Memory B cell (primary cell): ENCODE measurements at regions not wholly inside any gene's neighbourhood (a gene's known extent, or its start where the extent isn't known, plus 50 kb on each side); places are given as distances from the start of the nearest gene placed in this dataset.
"Not testable (repeated sequence)": the region's sequence is repeated elsewhere in the genome, so short reads cannot be mapped to it uniquely, and the experiment has no call there.

Source experiments
- ATAC-seq: fragments of 150-1000 bp; cut with Tn5 transposase; 2 replicates; pipeline ENCODE4 v1.10.0; 2021; ENCODE audit warnings: low read depth, mild to moderate bottlenecking, moderate library complexity
- DNase-seq, 2 donors: peaks; one replicate each; pipeline ENCODE4 v3.0.0; 2022; ENCODE audit warnings: low spot score in 2 of 2
- H3K27ac Mint-ChIP-seq: one replicate; pipeline ENCODE4 v1.8.0; 2022; ENCODE audit warnings: mild to moderate bottlenecking, moderate library complexity, mixed read lengths
- H3K27me3 Mint-ChIP-seq: one replicate; pipeline ENCODE4 v1.8.0; 2022; ENCODE audit warnings: mixed read lengths
- H3K36me3 Mint-ChIP-seq: one replicate; pipeline ENCODE4 v1.8.0; 2022; ENCODE audit warnings: mild to moderate bottlenecking, mixed read lengths
- H3K4me1 Mint-ChIP-seq: one replicate; pipeline ENCODE4 v1.8.0; 2022; ENCODE audit warnings: mixed read lengths
- H3K4me3 Mint-ChIP-seq: one replicate; pipeline ENCODE4 v1.8.0; 2022; ENCODE audit warnings: mild to moderate bottlenecking, moderate library complexity, mixed read lengths
- H3K9me3 Mint-ChIP-seq: one replicate; pipeline ENCODE4 v1.8.0; 2022; ENCODE audit warnings: mixed read lengths

- Mint-ChIP-seq H3K27ac (peak overlapping the region; percentile 98), H3K27me3 (no peaks in the 10 kb centered on the region), H3K4me3 (peak overlapping the region; percentile 5), H3K4me1 (peaks cover 29% of the 10 kb centered on the region), H3K36me3 (peaks cover 2% of the 10 kb centered on the region), H3K9me3 (no peaks in the 10 kb centered on the region)
- no peak for ATAC-seq
- no peak for DNase-seq
These were observed 162.7 kb upstream of the KLF8 start for GRCh38 chrX:56069299-56069931.

GRCh38 chrX:56089376-56089775 lies 142.8 kb upstream of the KLF8 start:
- DNase-seq (no peak), ATAC-seq (peak; percentile 26)
- Mint-ChIP-seq H3K27me3 (no peaks in the 10 kb centered on the region), H3K4me3 (no peak overlapping the region), H3K9me3 (no peaks in the 10 kb centered on the region), H3K4me1 (peaks cover 7% of the 10 kb centered on the region), H3K36me3 (peaks cover 5% of the 10 kb centered on the region), H3K27ac (no peak overlapping the region)

GRCh38 chrX:56099271-56099670 lies 132.9 kb upstream of the KLF8 start:
- DNase-seq (no peak), ATAC-seq (no peak)
- H3K36me3 Mint-ChIP-seq: no peaks in the 10 kb centered on the region
- H3K27me3 Mint-ChIP-seq: no peaks in the 10 kb centered on the region
- peak overlapping the region; percentile 63 for H3K27ac Mint-ChIP-seq
- no peak overlapping the region for H3K4me3 Mint-ChIP-seq
- no peaks in the 10 kb centered on the region for H3K9me3 Mint-ChIP-seq
- peaks cover 5% of the 10 kb centered on the region for H3K4me1 Mint-ChIP-seq

- DNase-seq (no peak), ATAC-seq (no peak)
These were observed 124.8 kb upstream of the KLF8 start for GRCh38 chrX:56107320-56107719.

GRCh38 chrX:56113785-56114436 lies 118.2 kb upstream of the KLF8 start:
- Mint-ChIP-seq H3K9me3 (no peaks in the 10 kb centered on the region), H3K36me3 (peaks cover 6% of the 10 kb centered on the region)

More at GRCh38 chrX:56107320-56107719, 124.8 kb upstream of the KLF8 start:
- Mint-ChIP-seq H3K27ac (no peak overlapping the region), H3K4me1 (peaks cover 9% of the 10 kb centered on the region), H3K36me3 (peaks cover 13% of the 10 kb centered on the region), H3K4me3 (no peak overlapping the region), H3K9me3 (peaks cover 1% of the 10 kb centered on the region), H3K27me3 (no peaks in the 10 kb centered on the region)

GRCh38 chrX:56114437-56114787 lies 117.7 kb upstream of the KLF8 start:
- Mint-ChIP-seq H3K36me3 (peaks cover 6% of the 10 kb centered on the region), H3K4me3 (no peak overlapping the region), H3K4me1 (peaks cover 2% of the 10 kb centered on the region), H3K27me3 (no peaks in the 10 kb centered on the region), H3K27ac (no peak overlapping the region), H3K9me3 (no peaks in the 10 kb centered on the region)
- DNase-seq (no peak), ATAC-seq (no peak)

More at GRCh38 chrX:56113785-56114436, 118.2 kb upstream of the KLF8 start:
- Mint-ChIP-seq H3K4me3 (no peak overlapping the region), H3K4me1 (peaks cover 2% of the 10 kb centered on the region), H3K27me3 (no peaks in the 10 kb centered on the region), H3K27ac (no peak overlapping the region)
- no peak for DNase-seq
- no peak for ATAC-seq

- H3K36me3 Mint-ChIP-seq: peaks cover 2% of the 10 kb centered on the region
- no peaks in the 10 kb centered on the region for H3K9me3 Mint-ChIP-seq
- H3K4me3 Mint-ChIP-seq: no peak overlapping the region
- H3K4me1 Mint-ChIP-seq: peaks cover 2% of the 10 kb centered on the region
- no peaks in the 10 kb centered on the region for H3K27me3 Mint-ChIP-seq
- H3K27ac Mint-ChIP-seq: no peak overlapping the region
- no peak for DNase-seq
- no peak for ATAC-seq
These were observed 111.9 kb upstream of the KLF8 start for GRCh38 chrX:56120242-56120641.

GRCh38 chrX:56125946-56126345 lies 106.2 kb upstream of the KLF8 start:
- no peak for DNase-seq

GRCh38 chrX:56130031-56130430 lies 102.1 kb upstream of the KLF8 start:
- peaks cover 5% of the 10 kb centered on the region for H3K9me3 Mint-ChIP-seq
- no peak overlapping the region for H3K4me3 Mint-ChIP-seq
- H3K36me3 Mint-ChIP-seq: peaks cover 22% of the 10 kb centered on the region
- no peaks in the 10 kb centered on the region for H3K4me1 Mint-ChIP-seq
- ATAC-seq: no peak
- no peaks in the 10 kb centered on the region for H3K27me3 Mint-ChIP-seq
- DNase-seq: no peak
- H3K27ac Mint-ChIP-seq: no peak overlapping the region

More at GRCh38 chrX:56125946-56126345, 106.2 kb upstream of the KLF8 start:
- H3K4me3 Mint-ChIP-seq: no peak overlapping the region
- H3K36me3 Mint-ChIP-seq: peaks cover 18% of the 10 kb centered on the region
- H3K27ac Mint-ChIP-seq: no peak overlapping the region
- H3K27me3 Mint-ChIP-seq: no peaks in the 10 kb centered on the region
- H3K9me3 Mint-ChIP-seq: no peaks in the 10 kb centered on the region
- no peak for ATAC-seq
- peaks cover 2% of the 10 kb centered on the region for H3K4me1 Mint-ChIP-seq

GRCh38 chrX:56130436-56130835 lies 101.7 kb upstream of the KLF8 start:
- no peaks in the 10 kb centered on the region for H3K4me1 Mint-ChIP-seq
- no peak overlapping the region for H3K4me3 Mint-ChIP-seq
- H3K9me3 Mint-ChIP-seq: peaks cover 5% of the 10 kb centered on the region
- H3K36me3 Mint-ChIP-seq: peaks cover 22% of the 10 kb centered on the region
- no peaks in the 10 kb centered on the region for H3K27me3 Mint-ChIP-seq
- ATAC-seq: no peak
- no peak overlapping the region for H3K27ac Mint-ChIP-seq
- no peak for DNase-seq

GRCh38 chrX:56164135-56164534 lies 68.0 kb upstream of the KLF8 start:
- not testable (repeated sequence) for H3K9me3 Mint-ChIP-seq, ATAC-seq, H3K27ac Mint-ChIP-seq, DNase-seq, H3K27me3 Mint-ChIP-seq, H3K4me3 Mint-ChIP-seq, H3K4me1 Mint-ChIP-seq
- H3K36me3 Mint-ChIP-seq: peaks cover 17% of the 10 kb centered on the region
